DMS153 treated with DMSO at 0.1 percent for 48 hours (cell line): ENCODE measurements at regions not wholly inside any gene's neighbourhood (a gene's known extent, or its start where the extent isn't known, plus 50 kb on each side); places are given as distances from the start of the nearest gene placed in this dataset.

Source experiments
- DNase-seq: peaks from one replicate; lab custom pipeline; 2025; ENCODE audit not compliant: unreplicated experiment; lab: John Stamatoyannopoulos, UW

DNA sequence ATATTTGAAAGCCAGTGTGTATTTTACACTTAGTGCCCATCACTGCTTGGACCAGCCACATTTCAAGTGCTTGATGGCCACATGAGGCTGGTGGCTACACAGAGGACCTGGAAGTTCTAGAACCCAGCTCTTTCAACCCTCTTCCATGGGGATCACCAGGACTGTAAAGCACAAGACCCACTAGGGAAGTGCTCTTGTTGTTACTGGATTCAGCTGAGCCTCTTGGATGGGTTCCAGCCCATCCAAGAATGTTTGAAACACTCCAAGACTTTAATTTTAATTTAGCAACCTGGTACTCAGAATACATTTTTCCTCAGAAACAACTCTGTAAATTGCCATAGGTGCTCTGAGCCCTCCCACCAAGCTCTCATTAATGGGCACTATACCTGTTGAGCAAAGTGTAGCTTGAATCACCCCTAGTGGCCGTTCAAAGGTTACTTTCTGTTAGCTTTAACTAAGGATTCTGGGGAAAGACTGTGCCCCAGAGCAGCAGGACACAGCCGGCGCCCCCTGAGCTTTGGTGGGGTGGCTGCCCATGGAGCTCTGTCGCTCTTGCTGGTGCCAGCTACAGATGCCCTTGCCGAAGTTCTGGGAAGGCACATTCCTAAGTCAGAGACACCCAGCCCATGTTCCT, 212.4 kb downstream of the HSD17B3 start:
- no peak for DNase-seq

DNA sequence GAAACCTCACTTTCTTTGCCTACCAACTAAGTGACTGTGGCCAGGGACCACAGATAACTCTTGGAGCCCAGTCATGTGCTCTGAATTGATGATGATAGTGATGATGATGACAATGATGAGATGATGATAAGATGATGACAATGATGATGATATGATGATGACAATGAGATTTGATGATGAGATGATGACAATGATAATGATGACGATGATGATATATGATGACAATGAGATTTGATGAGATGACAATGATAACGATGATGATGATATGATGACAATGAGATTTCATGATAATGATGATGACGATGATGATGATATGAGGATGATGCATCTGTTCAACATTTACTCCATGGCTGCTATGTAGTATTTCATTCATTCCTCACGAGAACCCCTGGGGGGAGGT, 213.0 kb downstream of the ERCC6L2 start:
- no peak for DNase-seq

DNA sequence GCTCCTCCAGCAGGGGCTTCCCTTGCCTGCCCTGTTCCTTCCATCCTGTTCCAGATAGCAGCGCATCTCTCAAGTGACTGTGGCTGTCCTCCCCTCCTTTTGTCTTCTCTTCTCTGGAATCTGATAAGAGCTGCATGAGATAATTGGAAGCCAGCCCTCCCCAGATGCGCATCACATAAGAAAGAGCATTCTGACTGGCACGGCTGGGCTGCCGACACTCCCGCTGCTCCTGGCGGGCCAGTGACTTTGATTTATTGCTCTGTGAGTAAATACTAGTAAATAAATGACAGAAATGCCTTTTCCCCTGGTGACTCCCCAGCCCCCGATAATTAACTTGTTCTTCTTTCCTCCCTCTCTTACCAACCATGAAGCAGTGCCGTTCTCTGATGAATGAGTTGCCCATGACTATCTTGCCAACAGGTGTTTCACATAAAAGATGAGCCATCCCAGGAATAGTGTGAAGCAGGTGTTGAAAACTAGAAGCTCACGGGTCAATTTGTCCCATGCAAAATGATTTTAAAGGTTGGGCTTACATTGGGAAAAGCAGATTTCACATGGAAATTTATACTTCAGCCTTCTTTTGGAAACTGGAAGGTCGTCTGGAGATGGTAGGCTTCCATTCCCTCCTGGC, 212.3 kb downstream of the ERCC6L2 start:
- no peak for DNase-seq

DNA sequence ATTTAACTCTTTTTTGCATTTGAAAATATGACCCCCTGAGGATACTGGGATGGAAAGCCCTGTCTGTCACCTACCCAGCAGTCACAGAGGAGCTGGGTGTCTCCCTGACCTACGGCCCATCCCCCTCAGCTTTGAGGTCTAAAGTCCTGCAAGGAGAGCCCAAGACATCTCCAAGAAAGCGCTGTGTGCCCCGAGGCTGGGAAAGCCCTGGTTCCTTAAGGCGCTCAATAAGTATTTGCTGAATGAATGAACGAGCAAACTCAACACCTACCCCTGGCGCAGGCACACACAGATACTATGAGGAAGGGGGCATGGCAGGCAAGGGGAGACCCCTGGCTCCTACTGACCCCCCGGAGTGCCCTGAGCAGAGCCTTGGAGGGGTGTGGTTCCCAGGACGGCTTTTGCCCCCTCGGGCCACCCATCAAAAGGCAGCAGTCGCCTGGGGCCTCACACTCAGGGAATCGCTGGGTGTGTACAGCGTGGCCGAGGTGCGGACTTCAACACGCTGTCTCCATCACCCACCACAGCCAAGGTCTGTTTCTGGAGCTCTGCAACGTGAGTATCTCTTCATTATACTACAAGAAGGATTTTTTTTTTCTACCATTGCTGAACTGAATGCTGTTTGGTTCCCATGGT, 211.6 kb downstream of the ERCC6L2 start:
- no peak for DNase-seq

DNA sequence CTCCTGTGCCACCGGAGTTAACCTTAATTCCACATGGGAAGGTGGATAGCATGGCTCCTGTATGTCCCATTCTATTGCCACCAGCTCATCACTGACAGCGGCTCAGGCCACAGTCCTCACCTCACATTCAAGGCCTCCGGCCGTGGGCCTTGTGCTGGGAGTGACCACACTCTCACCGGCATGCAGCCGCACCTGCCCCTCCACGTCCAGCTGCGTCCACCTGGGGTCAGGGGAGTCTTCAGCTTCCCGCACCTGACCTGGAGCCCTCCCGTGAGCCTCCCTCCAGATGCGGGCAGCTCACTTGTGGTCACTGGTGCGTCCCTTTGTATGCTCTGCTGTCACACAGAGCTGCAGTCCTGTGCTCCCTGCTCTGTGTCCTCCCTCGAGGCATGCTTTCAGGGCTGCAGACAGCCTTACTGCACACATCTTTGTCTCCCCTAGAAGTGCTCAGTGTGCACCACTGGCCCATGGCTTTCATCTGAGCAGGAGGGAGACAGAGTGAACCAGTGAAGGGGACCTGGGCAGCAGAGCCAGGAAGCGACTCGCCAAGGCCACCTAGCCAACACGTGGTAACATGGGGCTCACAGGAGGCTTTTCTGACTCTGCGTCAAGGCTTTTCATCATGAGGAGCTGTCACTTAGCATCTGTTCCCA, 210.1 kb downstream of the ERCC6L2 start:
- DNase-seq = no peak

DNA sequence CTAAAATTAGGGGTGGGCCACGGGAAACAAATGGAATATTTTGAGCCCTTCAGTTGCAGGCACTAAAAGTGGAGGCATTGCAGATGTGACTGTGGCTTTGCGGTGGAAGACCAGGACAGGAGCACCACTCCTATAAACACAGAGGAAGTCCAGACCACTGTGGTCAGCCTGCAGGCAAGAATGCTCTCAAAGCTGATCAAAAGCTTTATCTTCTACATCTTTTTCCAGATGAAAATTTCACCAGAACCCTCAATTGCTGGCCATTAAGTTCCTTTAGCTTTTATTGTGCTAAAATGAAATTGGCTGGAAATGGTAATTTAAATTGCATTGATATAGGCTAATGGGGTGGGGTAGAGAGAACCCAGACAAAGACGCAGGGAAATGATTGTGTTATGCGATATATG, 208.8 kb downstream of the ERCC6L2 start:
- no peak for DNase-seq

DNA sequence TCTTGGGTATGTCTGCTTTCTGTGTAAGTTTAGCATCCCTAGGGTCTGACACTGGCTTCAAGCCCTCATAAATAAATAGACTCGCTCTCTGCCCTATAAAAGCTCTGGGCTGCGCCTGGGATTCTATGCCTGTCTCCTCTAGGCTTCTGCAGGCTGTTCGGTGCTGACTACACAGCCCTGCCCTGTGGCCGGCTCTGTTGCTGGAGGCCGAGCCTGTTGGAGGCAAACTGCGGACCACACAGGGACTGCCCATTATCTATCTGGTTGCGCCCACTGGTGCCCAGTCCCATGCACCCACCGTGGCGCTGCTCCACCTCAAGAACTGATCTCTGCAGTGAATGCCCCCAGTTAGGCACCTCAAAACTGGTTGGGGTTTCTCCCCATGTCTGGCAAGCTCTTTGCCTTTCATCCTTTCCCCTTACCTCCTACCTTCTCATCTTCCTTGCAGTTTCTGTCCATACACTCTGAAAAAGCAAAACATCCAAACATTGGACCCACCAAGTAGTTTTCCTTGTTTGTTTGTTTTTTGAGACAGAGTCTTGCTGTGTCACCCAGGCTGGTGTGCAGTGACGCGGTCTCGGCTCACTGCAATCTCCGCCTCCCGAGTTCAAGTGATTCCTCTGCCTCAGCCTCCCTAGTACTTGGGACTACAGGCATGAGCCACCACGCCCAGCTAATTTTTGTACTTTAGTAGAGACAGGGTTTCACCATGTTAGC, 207.2 kb downstream of the ERCC6L2 start:
- DNase-seq = no peak

DNA sequence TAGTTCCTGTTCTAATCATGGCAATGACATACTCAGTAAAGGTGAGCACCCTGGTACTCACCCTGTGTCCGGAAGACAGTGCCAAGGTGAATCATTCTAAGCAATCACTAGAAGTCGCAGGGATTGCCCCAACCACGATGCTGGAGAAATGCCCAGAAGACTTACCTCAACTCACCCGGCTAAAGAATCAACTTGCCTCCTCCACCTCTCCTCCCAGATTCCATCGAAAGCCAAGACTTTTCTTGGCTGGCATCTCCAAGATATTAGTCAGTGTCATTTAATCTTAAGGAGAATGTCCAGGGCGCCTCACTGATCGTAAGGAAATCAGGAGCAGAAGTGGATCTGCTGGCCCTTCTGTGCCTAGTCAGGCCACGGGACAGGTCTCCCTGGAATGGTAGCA, 204.9 kb downstream of the ERCC6L2 start:
- DNase-seq = no peak

DNA sequence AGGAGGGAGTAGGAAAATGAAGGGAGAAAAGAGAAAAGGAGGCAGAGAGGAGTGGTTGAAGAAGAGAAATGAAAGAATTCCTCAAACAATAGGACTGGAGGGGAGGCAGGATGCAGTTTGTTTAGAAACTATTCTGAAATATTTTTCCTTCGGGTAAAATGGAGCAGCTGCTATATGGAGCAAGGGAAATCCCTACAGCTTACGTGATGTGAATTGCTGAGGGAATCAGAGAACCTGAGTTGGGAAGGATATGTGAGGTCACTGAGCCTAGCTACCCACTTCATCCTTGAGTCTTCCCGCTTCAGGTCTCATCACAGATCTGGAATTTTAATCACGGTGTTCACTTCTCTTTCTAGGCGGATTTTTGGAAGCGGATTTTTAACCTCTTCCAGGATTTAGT, 204.3 kb downstream of the ERCC6L2 start:
- no peak for DNase-seq

DNA sequence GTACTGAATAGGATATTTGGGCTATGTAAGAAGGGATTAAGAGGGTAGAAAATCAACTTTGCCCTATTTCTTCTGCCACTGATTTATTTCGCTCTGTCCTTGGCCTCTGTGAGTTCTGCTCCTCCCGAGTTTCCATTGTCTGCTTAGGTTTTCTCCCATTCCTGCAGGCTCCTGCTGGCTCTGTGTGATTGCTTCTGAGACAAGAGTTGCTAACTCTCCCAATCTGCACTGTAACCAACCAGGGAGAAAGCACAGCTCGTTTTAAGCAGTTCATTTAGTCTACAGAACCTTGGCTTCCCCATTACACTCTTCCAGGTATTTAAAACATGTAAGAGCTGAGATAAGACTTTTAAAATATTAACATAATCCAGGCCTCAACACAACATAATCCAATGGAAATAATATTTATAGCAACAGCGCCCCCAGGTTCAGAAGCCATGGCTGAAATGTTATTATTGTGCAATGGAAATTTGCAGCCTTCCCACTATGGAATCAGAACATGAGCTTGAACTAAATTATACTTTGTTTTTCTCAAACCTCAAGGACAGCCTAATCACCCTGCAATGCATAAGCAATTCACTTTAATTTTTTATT, 203.5 kb downstream of the ERCC6L2 start:
- no peak for DNase-seq

DNA sequence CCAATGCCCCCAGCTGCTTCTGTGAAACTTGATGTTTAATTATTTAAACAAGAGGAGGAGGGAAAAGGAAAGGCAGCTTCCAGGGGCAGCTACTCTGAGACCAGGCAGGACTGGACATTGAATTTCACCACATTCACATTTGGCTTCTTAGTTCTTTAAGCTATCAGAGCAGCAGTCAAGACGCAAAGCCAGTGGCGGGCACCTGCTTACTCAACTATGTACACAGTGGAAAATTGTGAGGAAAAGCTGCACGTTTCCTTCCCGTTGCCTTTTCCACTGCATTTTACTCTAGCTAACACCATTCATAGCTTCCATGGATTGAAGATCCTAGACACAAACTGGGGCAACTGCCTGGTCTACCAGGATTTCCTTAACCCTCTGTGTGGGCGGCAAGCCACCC, 200.3 kb downstream of the ERCC6L2 start:
- DNase-seq = no peak

DNA sequence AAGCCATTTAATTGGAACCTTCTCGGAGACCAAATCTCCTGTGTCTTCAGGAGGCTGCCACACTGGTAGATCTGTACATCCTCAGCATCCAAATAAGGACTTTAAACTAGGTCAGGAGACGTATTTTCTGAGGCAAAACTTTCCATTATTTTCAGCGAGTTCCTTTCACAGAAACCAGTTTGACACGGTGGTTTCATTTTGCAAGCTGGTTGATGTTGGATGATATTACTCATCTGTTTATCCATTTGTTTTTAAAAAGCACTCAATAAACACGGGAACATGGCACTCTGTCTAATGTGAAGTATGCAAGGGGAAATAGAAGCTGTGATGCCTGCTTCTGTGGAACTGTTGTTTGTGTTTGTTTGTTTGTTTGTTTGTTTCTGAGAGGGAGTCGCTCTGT, 199.6 kb downstream of the ERCC6L2 start:
- DNase-seq = no peak

DNA sequence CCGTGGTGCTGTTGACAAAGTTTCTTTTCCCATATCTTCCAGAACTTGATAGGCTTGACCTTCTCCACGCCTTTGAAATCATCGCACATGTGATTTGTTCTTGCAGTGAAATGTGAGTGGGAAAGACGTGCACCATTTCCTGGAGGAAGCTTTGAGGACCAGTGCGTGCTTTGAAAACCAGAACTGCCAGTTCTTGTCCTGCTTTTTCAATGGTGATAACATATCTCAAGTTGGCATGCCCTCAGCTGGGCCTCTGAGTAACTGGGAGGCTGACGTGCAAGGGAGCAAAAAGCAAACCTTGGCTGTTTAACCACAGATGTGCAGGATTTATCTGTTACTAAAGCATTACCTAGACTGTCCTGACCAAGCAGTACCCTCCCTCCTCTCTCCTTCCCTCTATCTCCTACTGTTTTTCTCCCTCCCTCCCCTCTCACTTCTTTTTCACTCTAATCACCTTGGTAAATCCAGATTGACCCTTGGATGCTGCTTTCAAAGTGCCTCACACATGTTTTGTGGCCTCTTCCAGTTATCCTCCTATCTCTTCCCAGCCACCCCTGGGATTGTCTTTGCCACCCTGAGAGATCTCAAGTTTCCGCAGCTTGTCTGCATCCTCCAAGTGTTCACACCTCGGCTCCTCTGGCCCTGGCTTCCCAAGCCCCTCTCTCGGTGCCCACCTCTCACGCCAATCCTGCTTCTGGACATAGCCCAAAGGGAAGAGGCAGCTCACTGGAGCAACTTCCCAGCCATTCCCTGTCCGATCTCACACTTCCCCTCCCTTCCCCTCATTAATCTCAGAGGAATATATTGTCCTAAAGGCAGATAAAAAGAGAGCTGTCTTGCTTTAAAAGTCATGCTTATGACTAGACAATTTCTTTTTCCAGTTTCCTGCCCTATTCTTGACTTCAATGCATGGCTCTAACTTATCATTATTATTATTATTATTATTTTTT, 198.3 kb downstream of the ERCC6L2 start:
- no peak for DNase-seq

DNA sequence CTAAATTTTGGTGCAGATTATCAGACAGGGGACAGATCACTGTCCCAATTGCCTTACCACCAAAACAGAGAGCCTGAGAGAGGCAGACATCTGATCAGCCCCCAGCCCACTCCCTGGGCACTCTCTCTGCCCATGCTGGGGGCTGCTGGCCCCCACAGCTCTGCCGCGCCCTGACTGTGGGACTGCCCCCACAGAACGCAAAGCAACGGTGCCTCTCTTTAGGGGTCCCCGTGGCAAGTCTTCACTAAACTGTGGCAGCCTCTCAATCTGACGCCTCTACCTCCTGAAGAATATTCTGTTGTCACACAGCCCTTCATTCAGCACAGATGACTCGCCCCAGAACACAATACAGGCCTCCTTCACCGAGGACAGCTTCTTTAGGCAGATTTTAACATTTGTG, 197.4 kb downstream of the ERCC6L2 start:
- no peak for DNase-seq

DNA sequence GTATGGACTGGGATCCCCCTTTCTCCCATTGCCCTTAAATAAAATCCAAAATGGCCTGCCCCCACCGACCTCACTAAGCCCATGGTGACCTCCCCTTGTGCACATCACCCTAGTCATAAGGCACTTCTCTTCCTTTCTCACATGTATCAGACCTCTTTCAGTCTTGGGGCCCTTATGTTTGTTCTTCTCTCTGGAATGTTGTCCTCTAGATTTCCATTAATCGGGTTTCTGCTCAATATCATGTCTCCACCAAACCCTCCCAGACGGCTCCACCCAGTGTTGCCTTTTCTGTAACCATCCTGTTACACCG, 196.3 kb downstream of the ERCC6L2 start:
- no peak for DNase-seq

DNA sequence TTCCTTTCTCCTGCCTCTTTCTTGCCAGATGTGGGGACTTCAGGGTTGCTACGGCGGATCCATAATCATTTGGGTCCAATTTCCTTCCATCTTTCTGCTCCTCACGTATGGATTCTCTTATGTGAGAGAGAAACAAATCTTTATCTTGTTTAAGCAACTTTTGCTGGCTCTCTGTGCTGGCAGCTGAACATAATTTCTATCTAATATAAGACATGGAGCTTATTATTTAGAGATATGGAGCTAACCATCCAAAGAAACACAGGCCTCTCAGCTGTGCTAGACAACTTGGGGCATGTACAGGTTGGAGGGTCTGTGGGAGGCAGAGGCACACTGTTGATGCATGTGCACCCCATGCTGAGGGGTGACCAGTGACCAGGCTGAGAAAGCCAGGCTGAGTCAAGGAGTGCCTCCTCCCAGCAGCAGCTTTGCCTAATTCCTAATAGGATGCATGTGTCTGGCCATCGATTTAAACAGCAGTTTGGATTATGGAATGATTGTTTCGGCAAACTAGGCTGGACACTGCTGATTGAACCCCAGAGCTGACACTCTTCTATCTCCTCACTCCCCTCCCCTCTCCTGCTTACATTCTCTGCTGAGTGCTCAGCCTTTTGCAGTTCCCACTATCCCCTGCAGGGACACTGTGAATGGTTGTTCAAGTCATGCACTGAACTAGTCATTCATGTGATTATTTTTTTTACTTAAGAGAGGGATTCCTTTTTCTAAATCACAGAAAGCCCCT, 195.8 kb downstream of the ERCC6L2 start:
- no peak for DNase-seq

DNA sequence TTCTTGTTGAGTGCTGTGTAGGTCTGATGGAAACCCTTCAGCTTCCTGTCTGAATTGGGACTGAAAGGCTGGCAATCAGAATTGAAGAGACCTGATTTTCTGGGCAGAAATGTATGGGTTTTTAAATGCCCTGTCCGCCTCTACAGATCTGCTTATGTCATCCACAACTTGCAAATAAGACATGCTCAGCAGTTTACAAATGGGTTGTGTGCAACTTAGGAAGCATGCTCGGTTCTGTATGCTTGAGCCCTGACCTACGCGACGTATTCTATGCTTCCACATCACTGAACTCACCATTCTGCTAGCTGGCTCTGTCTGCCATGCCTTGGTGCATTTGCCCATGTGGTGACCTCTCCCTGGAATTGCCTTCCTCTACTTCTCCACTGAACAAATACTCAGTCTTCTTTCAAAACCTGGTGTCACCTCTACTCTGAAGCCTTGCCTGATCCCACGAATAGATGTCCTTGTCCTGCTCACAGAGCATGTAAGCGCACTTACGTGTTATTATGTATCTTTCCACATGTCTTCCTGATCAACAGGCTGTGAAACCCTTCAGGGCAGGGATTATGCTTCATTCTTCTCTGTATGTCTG, 194.2 kb downstream of the ERCC6L2 start:
- no peak for DNase-seq

DNA sequence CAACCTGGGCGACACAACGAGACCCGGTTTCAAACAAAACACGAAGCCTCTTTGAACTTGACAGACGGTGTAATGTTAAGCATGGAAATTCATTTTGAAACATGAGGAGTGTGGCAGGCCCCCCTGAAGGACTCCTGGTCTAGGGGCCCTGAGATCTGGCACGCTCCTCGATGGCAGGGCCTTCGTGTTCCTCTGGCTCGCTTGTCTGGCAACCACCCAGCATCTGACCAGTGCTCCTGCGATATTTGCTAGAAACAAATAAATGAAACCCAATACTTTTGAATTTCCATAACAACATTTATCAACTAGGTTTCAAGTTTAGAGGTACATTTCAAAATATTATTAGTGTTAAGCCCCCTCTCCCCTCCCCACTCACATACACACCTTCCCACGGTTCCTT, 193.0 kb downstream of the ERCC6L2 start:
- no peak for DNase-seq

DNA sequence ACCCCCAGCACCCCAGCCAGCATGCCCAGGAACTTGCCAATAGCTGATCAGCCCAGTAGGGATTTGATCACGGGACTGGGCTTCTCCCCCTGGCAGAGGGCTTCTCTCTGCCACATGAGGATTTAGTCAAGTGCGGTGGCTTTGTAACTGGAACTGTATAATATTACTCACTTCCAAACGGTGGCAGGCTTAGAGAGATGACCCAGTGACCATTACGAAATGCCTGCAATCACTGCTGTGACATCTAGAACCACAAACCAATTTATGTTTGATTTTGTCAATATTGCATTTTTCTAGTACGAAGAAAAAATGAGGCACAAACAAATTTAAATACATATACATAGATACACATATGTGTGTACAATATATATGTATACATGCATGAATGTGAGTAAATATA, 192.1 kb downstream of the ERCC6L2 start:
- no peak for DNase-seq
